ENCODE measurements at regions not wholly inside any gene's neighbourhood (a gene's known extent, or its start where the extent isn't known, plus 50 kb on each side); places are given as distances from the start of the nearest gene placed in this dataset.

- H3K9me3 ChIP-seq (ENCODE audit: low read length), result no peaks in the 10 kb centered on the region
- H2AFZ ChIP-seq (ENCODE audit: low read depth, low read length), result no peak overlapping the region
- no peak overlapping the region for H3K4me2 ChIP-seq (ENCODE audit: low read length)
- H3K4me3 ChIP-seq (ENCODE audit: low read length), result no peak overlapping the region
- no peak overlapping the region for H3K9ac ChIP-seq (ENCODE audit: low read length)
- H3K27me3 ChIP-seq (ENCODE audit: insufficient read depth, low read depth, low read length), result no peaks in the 10 kb centered on the region
- TF ChIP-seq RAD21 (conservative IDR thresholded peaks at IDR 0.05) (no peak), POLR2AphosphoS5 (IDR thresholded peaks at IDR 0.05) (no peak), SMC3 (conservative IDR thresholded peaks at IDR 0.05; ENCODE audit: poor library complexity) (no peak), REST (IDR thresholded peaks at IDR 0.05; ENCODE audit: borderline replicate concordance) (no peak), TAF1 (IDR thresholded peaks at IDR 0.05; ENCODE audit: low read depth) (no peak), EZH2 (IDR thresholded peaks at IDR 0.05; ENCODE audit: borderline replicate concordance, insufficient read depth, low read length, poor library complexity, severe bottlenecking) (no peak), EP300 (conservative IDR thresholded peaks at IDR 0.05; ENCODE audit: poor library complexity, severe bottlenecking) (no peak), CTCF (IDR thresholded peaks at IDR 0.05; ENCODE audit: poor library complexity, severe bottlenecking) (no peak)
- H3F3A ChIP-seq (ENCODE audit: insufficient read depth, low read length, poor library complexity, severe bottlenecking), result no peaks in the 10 kb centered on the region
- no peak overlapping the region for H3K27ac ChIP-seq (ENCODE audit: low read length)
- H3K9me2 ChIP-seq (ENCODE audit: insufficient read depth, low read length), result no peaks in the 10 kb centered on the region
- no peaks in the 10 kb centered on the region for H3K79me2 ChIP-seq (replicated peaks; ENCODE audit: insufficient read depth, low read length)
- no peaks in the 10 kb centered on the region for H3K36me3 ChIP-seq (ENCODE audit: insufficient read depth, low read length)
- H4K20me1 ChIP-seq (ENCODE audit: insufficient read depth), result no peaks in the 10 kb centered on the region
These were observed 124.7 kb upstream of the SDK1 start for GRCh38 chr7:3176112-3177000.

GRCh38 chr7:3177271-3177670, 123.8 kb upstream of the SDK1 start:
- Histone ChIP-seq H3K79me2 (replicated peaks; ENCODE audit: insufficient read depth, low read length) (no peaks in the 10 kb centered on the region), H3K27me3 (ENCODE audit: insufficient read depth, low read depth, low read length) (no peaks in the 10 kb centered on the region)

More at GRCh38 chr7:3177271-3177670, 123.8 kb upstream of the SDK1 start:
- Histone ChIP-seq H3F3A (ENCODE audit: insufficient read depth, low read length, poor library complexity, severe bottlenecking) (no peaks in the 10 kb centered on the region), H2AFZ (ENCODE audit: low read depth, low read length) (no peak overlapping the region), H3K36me3 (ENCODE audit: insufficient read depth, low read length) (no peaks in the 10 kb centered on the region), H3K9me3 (ENCODE audit: low read length) (no peaks in the 10 kb centered on the region), H4K20me1 (ENCODE audit: insufficient read depth) (no peaks in the 10 kb centered on the region), H3K27ac (ENCODE audit: low read length) (no peak overlapping the region), H3K9ac (ENCODE audit: low read length) (no peak overlapping the region), H3K4me3 (ENCODE audit: low read length) (no peak overlapping the region), H3K4me2 (ENCODE audit: low read length) (no peak overlapping the region), H3K9me2 (ENCODE audit: insufficient read depth, low read length) (no peaks in the 10 kb centered on the region)
- no peak for TF ChIP-seq RAD21 (conservative IDR thresholded peaks at IDR 0.05)
- no peak for TF ChIP-seq REST (IDR thresholded peaks at IDR 0.05; ENCODE audit: borderline replicate concordance)
- TF ChIP-seq SMC3 (conservative IDR thresholded peaks at IDR 0.05; ENCODE audit: poor library complexity), result no peak
- no peak for TF ChIP-seq EZH2 (IDR thresholded peaks at IDR 0.05; ENCODE audit: borderline replicate concordance, insufficient read depth, low read length, poor library complexity, severe bottlenecking)
- TF ChIP-seq EP300 (conservative IDR thresholded peaks at IDR 0.05; ENCODE audit: poor library complexity, severe bottlenecking), result no peak
- TF ChIP-seq MXI1 (conservative IDR thresholded peaks at IDR 0.05; ENCODE audit: poor library complexity, severe bottlenecking), result no peak
- TF ChIP-seq TAF1 (IDR thresholded peaks at IDR 0.05; ENCODE audit: low read depth), result no peak
- TF ChIP-seq POLR2AphosphoS5 (IDR thresholded peaks at IDR 0.05), result no peak
- TF ChIP-seq CTCF (IDR thresholded peaks at IDR 0.05; ENCODE audit: poor library complexity, severe bottlenecking), result no peak

Data from neural cell (in vitro differentiated cells).